PFSK-1 (cell line): ENCODE measurements at regions not wholly inside any gene's neighbourhood (a gene's known extent, or its start where the extent isn't known, plus 50 kb on each side); places are given as distances from the start of the nearest gene placed in this dataset.

Experiments used
- REST ChIP-seq, 2 experiments: IDR thresholded peaks; 2 replicates each; pipeline versions ENCODE4 v1.6.1 to v1.8.0; 2011 to 2012; ENCODE audit warnings: low read depth in 2 of 2, low read length in 2 of 2, control low read depth in 1 of 2, inconsistent platforms in 1 of 2, mild to moderate bottlenecking in 1 of 2, moderate library complexity in 1 of 2; ENCODE audit not compliant: insufficient read depth in 1 of 2
- TAF1 ChIP-seq: IDR thresholded peaks from 2 replicates; pipeline ENCODE4 v1.6.1; 2012; ENCODE audit warnings: low read length, control low read depth, borderline replicate concordance; ENCODE audit not compliant: insufficient read depth

DNA sequence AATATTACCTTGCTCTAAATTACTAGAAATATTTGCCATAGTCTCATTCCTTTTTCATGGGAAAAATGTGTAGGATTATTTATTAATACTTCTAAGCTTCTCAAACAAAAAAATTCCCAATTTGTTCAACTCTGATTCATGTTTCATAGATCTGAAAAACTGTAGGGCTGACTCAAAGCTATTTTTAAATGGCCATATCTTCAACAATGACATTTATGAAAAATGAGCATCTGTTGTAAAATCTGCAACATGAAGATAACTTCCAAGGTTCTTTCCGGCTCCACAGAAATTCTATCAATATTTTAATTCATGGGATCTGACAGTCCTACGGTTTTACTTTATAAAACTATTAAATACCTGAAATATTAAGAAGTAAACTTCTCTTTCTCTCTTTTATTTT is 192.7 kb upstream of the KCNJ16 start:
- TF ChIP-seq REST (IDR thresholded peaks at IDR 0.05; ENCODE audit: insufficient read depth in 1 of 2, low read depth in 2 of 2, low read length in 2 of 2) (no peak), TAF1 (no peak)
